Right cardiac atrium (tissue), 5 donors: ENCODE measurements at regions not wholly inside any gene's neighbourhood (a gene's known extent, or its start where the extent isn't known, plus 50 kb on each side); places are given as distances from the start of the nearest gene placed in this dataset.

Experiments
- ATAC-seq, 2 donors: fragments of 200-7000 bp; cut with Tn5 transposase; one replicate each; pipeline versions ENCODE4 v1.8.0 to v1.9.1; 2020; ENCODE audit warnings: moderate library complexity in 2 of 2, mild to moderate bottlenecking in 1 of 2
- DNase-seq, 3 donors: peaks; one replicate each; pipeline ENCODE4 v3.0.0-alpha.2; 2020
- H3K27ac ChIP-seq: one replicate; pipeline ENCODE4 v1.5.1; 2013; ENCODE audit warnings: mild to moderate bottlenecking, low read length, control low read depth, moderate library complexity
- H3K27me3 ChIP-seq: one replicate; pipeline ENCODE4 v1.6.1; 2013; ENCODE audit not compliant: control insufficient read depth, insufficient read depth
- H3K4me1 ChIP-seq: one replicate; pipeline ENCODE4 v1.6.1; 2013; ENCODE audit warnings: low read length; ENCODE audit not compliant: control insufficient read depth, insufficient read depth
- H3K4me3 ChIP-seq: one replicate; pipeline ENCODE4 v1.5.1; 2013; ENCODE audit warnings: low read length, control low read depth
- H3K9me3 ChIP-seq: one replicate; pipeline ENCODE4 v1.6.1; 2013; ENCODE audit warnings: low read length; ENCODE audit not compliant: control insufficient read depth
- WGBS: extraction: QIAGEN DNeasy Blood & Tissue Kit; methylation state at CpG from one replicate; pipeline ENCODE4 v1.1.7; 2013; 5-methylcytosine and 5-hydroxymethylcytosine counted together
- intact Hi-C, 4 donors: fragments of 100-400 bp; cut with DNase I; formaldehyde crosslinking; loops; one replicate each; pipeline versions ENCODE4 v1.11.0 to v1.14.0; 2022 to 2023
- donor health status: healthy with polysubstance abuse.
- donor health status: DM: no; HTN: yes; CAD: no.
- donor health status: DM: no; HTN: no; CAD: no.
- donor health status: DM: no; HTN: yes; CAD: no; lungs with severe emphysema.
- donor health status: DM: yes; HTN: yes; CAD: no.

DNA sequence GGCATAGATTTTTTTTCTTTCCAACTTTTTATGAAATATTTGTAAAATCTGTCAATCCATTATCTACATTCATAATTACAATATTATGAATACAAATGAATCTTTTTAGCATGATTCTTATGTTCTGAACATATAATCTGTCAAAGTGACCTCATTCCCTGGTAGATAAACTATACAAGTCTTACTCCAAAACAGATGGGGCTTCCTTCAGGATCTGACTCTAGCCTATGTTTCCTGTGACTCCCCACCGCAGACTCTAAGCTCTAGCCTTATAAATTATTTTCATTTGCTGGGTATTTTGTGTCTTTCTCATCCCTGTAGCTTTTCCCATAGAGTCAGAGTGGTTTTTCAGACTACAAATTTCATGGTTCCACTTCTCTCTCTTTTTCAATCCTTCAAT lies 202.1 kb upstream of the KITLG start:
- no peaks in the 10 kb centered on the region for H3K9me3 ChIP-seq
- no peaks in the 10 kb centered on the region for H3K27me3 ChIP-seq
- intact Hi-C loops = no loop called here
- H3K4me3 ChIP-seq = no peak overlapping the region
- H3K4me1 ChIP-seq = no peaks in the 10 kb centered on the region
- ATAC-seq (no peak), DNase-seq (no peak)
- no peak overlapping the region for H3K27ac ChIP-seq
- 78% methylated on average over 1 of the region's 1 CpG for WGBS

DNA sequence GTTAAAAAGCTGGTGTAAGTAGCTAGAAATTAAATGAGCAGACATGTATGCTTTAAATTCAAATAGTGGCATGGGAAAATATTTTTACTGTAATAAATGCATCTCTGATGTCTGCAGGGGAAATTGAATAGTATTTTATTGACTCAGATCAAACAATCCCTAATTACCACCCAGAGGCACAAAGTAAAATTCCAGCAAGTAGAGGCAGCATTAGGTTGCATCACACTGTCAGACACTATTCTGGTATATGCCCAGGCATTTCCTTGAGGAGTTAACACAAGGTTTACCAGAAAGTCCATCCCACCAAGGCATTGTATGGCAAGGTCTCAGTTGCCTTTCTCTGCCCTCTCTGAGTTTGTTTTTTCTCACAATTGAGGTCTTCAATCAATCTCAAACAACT lies 201.6 kb upstream of the KITLG start:
- H3K27me3 ChIP-seq = no peaks in the 10 kb centered on the region

DNA sequence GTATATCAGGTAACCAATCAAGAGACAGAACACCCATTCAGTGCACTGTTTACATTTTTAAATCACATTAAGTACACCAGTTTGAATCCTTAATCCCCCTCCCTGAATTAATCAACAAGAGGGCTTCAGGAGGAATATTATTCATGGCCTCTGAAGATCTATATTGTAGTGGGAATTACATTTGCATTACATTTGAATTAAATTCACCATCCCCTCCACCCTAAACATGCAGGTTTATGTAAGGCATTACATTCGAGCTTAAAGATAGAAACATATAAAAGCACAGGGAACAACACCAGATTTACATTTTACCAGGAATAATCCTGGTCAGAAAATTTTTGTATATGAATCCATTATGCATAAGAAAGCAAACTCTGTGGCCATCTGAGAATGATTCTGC lies 197.8 kb upstream of the KITLG start:
- no peak for ATAC-seq
- Histone ChIP-seq H3K4me1 (no peaks in the 10 kb centered on the region), H3K27ac (no peak overlapping the region), H3K9me3 (no peaks in the 10 kb centered on the region), H3K4me3 (no peak overlapping the region), H3K27me3 (no peaks in the 10 kb centered on the region)
- no peak for DNase-seq
- intact Hi-C loops = no loop called here
- 78% methylated on average over 1 of the region's 1 CpG for WGBS

More for the DNA sequence above, 201.6 kb upstream of the KITLG start:
- H3K4me1 ChIP-seq = no peaks in the 10 kb centered on the region
- H3K4me3 ChIP-seq = no peak overlapping the region
- no peak overlapping the region for H3K27ac ChIP-seq
- ATAC-seq (no peak), DNase-seq (no peak)
- no peaks in the 10 kb centered on the region for H3K9me3 ChIP-seq
- intact Hi-C loops = no loop called here

DNA sequence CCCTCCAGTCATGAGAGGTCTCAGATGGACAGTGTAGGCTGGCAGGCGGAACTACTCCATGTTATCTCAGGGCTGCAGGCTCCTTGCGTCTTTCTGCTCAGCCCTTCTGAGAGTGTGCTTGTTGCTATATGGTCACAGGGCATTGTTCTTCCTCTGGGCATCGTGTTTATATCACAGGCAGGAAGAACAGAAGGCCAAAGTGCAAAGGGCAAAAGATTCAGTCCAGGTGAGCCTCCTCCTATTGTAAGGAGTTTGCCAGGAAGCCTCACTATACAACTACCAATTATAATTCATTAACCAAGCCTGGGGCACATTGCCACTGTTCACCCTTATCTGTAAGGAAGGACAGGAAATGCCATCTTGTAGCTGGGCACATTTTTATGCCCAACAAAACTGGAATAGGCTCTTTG lies 195.5 kb upstream of the KITLG start:
- ATAC-seq = no peak

DNA sequence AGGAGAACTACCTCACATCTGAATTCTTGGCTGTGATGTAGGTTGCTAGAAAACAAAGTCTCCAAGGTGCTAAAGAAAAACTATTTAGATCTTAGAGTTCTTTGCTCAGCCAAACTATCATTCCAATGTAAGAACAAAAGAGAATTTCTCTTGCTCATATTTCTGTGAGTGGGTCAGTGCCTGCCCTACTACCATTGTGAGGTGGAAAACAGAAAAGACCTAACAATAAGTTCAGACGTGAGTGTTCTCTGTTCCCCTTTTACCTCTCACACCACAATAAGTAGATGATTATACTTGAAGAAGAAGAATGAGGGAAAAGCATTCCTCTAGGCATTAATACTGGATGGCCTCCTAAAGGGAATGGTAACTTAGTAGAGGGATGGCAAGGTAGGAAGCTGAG lies 187.4 kb upstream of the KITLG start:
- H3K9me3 ChIP-seq = no peaks in the 10 kb centered on the region
- no peaks in the 10 kb centered on the region for H3K27me3 ChIP-seq
- no peak for DNase-seq
- intact Hi-C loops = no loop called here
- no peak overlapping the region for H3K27ac ChIP-seq
- H3K4me3 ChIP-seq = no peak overlapping the region
- 85% methylated on average over 1 of the region's 1 CpG for WGBS
- no peak for ATAC-seq
- no peaks in the 10 kb centered on the region for H3K4me1 ChIP-seq

More for the DNA sequence above, 195.5 kb upstream of the KITLG start:
- no peak overlapping the region for H3K27ac ChIP-seq
- intact Hi-C loops = no loop called here
- no peaks in the 10 kb centered on the region for H3K9me3 ChIP-seq
- no peak for DNase-seq
- H3K4me1 ChIP-seq = no peaks in the 10 kb centered on the region
- no peaks in the 10 kb centered on the region for H3K27me3 ChIP-seq
- WGBS = 69% methylated on average over 3 of the region's 3 CpGs
- no peak overlapping the region for H3K4me3 ChIP-seq

DNA sequence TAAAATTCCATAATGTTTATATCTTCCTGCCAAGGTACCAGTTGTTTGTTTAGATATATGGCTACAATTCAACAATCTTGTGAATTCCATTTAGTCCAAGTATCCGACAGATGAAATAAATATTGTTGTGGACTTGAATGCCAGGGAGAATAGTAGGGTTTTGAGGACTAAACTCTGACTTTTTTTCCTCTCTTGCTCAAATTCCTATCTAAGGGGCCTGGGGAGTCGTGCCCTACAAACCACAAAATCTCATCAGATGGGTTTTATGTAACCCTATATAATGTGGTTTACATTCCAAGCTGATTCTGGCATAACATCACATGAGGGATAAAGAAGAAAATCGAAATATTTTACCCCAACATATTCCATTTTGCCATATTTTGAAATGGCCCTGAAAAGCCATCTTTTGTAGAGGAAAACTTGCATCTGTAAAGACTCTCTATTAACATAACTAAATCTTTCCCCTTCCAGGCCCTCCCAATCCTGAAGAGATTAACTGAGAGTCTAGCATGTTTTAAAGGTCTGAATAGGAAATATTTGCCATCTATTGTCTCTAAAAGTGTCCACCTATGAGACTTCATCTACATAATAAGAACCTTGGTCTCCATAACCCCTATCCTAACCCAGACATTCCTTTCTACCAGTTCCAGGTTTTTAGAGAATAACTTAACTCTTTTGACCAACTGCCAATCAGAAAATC lies 184.7 kb upstream of the KITLG start:
- WGBS = 75% methylated on average over 3 of the region's 3 CpGs
- H3K4me1 ChIP-seq = no peaks in the 10 kb centered on the region
- no peak overlapping the region for H3K4me3 ChIP-seq
- no peak for DNase-seq
- H3K27ac ChIP-seq = no peak overlapping the region
- ATAC-seq = no peak
- H3K27me3 ChIP-seq = no peaks in the 10 kb centered on the region
- H3K9me3 ChIP-seq = no peaks in the 10 kb centered on the region
- intact Hi-C loops = no loop called here

DNA sequence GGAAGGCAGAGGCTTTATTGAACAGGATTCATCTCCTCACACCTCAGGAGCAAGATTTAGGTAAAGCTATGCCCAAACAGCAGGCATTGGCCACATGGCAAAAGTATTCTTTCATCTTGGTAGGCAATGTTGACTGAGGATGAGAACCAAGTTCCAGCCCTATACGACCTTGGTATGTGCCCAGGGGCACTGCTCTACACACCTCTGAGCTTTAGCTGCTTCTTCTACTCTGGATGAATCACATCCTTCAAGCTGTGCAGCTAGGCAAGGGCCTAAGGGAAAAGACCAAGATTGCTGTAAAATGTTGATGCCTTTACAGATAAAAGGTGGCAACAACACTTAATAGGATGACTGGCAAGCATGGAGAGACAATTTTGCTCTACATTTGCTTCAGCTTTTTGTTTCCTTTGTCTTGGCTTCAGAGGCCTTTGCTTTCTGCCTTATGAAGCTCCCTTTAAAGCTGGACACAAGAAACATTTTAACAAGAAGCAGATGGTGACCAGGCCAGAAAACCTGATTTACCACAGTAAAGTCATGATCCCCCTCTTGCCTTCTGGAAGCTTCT lies 183.3 kb upstream of the KITLG start:
- no peak for DNase-seq
- Histone ChIP-seq H3K27me3 (no peaks in the 10 kb centered on the region), H3K9me3 (no peaks in the 10 kb centered on the region), H3K27ac (no peak overlapping the region), H3K4me3 (no peak overlapping the region), H3K4me1 (no peaks in the 10 kb centered on the region)
- 85% methylated on average over 1 of the region's 1 CpG for WGBS
- intact Hi-C loops = no loop called here
- ATAC-seq = no peak

DNA sequence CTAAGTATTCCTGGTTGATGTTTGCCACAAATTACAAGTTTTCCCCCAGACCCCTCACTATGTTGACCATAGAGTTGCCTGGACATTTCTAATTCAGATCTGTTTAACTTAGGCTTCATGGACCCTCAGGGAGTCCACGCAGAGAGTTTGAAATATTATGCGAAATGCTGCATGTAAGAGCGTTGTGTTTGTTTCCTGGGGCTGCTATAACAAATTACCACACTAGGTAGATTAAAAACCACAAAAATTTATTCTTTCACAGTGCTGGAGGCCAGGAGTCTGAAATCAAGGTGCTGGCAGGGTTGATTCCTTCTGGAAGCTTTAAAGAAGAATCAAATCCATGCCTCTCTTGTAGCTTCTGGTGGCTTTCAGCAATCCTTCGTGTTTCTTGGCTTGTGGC lies 177.9 kb upstream of the KITLG start:
- no peaks in the 10 kb centered on the region for H3K4me1 ChIP-seq
- H3K27ac ChIP-seq = no peak overlapping the region
- H3K4me3 ChIP-seq = no peak overlapping the region
- intact Hi-C loops = no loop called here
- WGBS = 89% methylated on average over 4 of the region's 4 CpGs
- no peaks in the 10 kb centered on the region for H3K9me3 ChIP-seq
- DNase-seq (no peak), ATAC-seq (no peak)
- no peaks in the 10 kb centered on the region for H3K27me3 ChIP-seq

DNA sequence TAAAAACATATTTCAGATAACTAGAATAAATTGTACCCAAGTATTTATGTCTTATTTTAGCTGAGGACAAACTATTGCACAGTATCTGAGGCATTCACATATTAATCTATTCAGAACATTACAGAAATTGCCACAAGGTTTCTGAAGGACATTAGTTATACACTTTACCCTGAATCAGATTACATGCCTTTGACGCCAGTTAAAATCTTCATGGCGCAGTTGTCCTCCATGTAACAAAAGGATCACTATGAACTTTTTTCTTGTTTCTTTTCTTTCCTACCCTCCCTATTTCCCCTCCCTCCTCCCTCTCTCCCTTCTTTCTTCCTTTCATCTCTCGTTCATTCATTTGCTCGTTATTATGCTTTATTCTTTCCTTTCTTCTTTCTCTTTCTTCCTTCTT lies 176.6 kb upstream of the KITLG start:
- no peak overlapping the region for H3K4me3 ChIP-seq
- intact Hi-C loops = no loop called here
- H3K27me3 ChIP-seq = no peaks in the 10 kb centered on the region
- H3K27ac ChIP-seq = no peak overlapping the region
- no peaks in the 10 kb centered on the region for H3K9me3 ChIP-seq
- no peak for ATAC-seq
- H3K4me1 ChIP-seq = no peaks in the 10 kb centered on the region
- 84% methylated on average over 4 of the region's 4 CpGs for WGBS
- DNase-seq = no peak

DNA sequence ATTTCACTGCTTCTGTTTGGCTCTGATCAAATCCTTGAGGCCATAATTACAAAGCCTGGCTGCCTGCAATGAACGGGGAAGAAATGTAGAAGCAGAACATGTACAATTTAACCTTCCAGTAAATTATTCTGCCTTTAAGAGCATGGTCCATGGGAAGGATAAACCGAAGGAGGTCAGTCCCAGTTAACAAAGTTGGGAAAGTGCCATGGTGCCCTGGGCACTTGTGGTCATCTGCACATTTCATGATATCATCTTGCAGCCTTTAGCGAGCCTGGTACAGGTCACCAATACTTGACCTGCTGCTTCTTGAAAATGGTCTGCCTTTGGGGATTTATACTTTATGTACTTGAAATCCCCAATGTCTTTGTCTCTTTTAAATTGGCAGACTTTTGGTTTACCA lies 175.9 kb upstream of the KITLG start:
- no peak overlapping the region for H3K4me3 ChIP-seq
- no peaks in the 10 kb centered on the region for H3K27me3 ChIP-seq
- DNase-seq (no peak), ATAC-seq (no peak)
- WGBS = 86% methylated on average over 3 of the region's 3 CpGs
- H3K4me1 ChIP-seq = no peaks in the 10 kb centered on the region
- H3K9me3 ChIP-seq = no peaks in the 10 kb centered on the region
- intact Hi-C loops = no loop called here
- no peak overlapping the region for H3K27ac ChIP-seq

DNA sequence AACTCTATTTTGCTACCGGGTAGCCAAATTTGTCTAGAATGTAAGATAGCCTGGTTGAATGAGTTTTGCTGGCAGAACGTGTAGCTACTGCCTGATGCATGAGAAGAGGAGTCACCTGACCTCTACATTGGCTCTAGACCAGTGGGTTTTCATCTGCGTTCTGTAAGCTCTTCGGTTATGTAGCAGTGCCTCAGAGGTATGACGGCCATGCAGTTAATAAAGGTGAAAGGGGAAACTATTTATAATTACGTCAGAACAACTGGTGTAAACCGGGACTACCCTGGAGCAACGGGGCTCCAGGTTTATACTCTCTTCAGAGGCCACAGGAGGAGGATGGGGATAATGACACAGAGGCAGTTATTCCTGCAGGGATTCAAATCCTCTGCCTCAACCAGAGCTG lies 173.4 kb upstream of the KITLG start:
- Histone ChIP-seq H3K9me3 (no peaks in the 10 kb centered on the region), H3K27me3 (no peaks in the 10 kb centered on the region), H3K4me3 (no peak overlapping the region), H3K4me1 (no peaks in the 10 kb centered on the region), H3K27ac (no peak overlapping the region)
- intact Hi-C loops = no loop called here
- WGBS = 79% methylated on average over 8 of the region's 8 CpGs
- no peak for DNase-seq
- ATAC-seq = no peak

DNA sequence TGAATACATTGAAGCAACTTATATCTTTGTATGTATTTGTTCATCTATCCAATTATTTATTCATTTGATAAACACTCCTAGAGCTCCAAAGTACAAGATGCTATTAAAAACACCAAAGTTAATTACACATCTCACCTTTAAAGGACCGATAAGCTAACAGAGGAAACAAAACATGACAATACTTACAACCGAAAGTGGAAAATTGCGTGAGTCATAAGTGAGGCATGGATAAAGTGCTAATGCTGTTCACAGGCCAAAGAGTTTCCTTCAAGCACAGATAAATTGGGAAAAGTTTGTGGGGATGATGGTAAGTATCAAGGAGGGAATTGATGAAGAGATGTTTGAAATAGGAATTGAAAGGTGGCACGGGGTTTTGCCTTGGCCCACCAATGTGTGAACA lies 172.8 kb upstream of the KITLG start:
- no peaks in the 10 kb centered on the region for H3K27me3 ChIP-seq
- no peaks in the 10 kb centered on the region for H3K4me1 ChIP-seq
- intact Hi-C loops = no loop called here
- ATAC-seq (no peak), DNase-seq (no peak)
- H3K9me3 ChIP-seq = no peaks in the 10 kb centered on the region
- no peak overlapping the region for H3K27ac ChIP-seq
- no peak overlapping the region for H3K4me3 ChIP-seq
- WGBS = 73% methylated on average over 4 of the region's 4 CpGs
